SW480 (cell line): ENCODE measurements at regions not wholly inside any gene's neighbourhood (a gene's known extent, or its start where the extent isn't known, plus 50 kb on each side); places are given as distances from the start of the nearest gene placed in this dataset.
"Not testable (repeated sequence)": the region's sequence is repeated elsewhere in the genome, so short reads cannot be mapped to it uniquely, and the experiment has no call there.

Experiments used
- DNase-seq: peaks from one replicate; pipeline ENCODE4 v3.0.0-alpha.2; 2016; ENCODE audit warnings: low spot score

DNA sequence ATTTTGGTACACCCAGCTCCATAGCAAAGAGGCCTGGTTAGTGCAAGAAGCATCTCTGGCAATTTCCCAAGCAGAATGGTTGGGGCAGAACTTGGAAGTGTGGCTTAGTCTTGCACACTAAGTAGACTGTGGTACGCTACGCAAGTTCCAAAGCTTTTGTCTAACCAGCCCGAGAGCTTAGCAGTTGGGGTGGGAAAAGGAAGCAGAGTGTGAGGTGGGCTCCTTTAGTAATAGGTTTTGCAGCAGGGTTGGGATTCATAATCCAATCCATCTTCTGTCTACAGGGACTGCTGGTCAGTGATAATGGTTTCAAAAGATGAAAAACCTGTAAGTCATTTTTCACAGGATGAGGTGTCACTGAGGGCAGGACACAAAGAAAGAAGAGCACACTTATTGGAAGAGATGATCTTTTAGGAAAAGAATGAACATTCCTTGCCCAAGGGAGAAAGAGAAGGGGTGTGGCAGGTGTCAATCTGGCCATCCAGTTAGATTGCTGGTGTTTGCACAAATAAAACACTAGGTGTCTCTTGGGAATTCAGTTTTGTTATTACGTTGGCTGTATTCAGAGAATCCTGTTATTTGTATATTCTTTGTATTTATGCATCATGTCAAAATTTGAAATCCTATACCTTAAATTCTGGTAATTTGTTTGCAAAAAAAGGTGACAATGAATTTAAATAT, 244.3 kb downstream of the GPAT3 start:
- DNase-seq = no peak

DNA sequence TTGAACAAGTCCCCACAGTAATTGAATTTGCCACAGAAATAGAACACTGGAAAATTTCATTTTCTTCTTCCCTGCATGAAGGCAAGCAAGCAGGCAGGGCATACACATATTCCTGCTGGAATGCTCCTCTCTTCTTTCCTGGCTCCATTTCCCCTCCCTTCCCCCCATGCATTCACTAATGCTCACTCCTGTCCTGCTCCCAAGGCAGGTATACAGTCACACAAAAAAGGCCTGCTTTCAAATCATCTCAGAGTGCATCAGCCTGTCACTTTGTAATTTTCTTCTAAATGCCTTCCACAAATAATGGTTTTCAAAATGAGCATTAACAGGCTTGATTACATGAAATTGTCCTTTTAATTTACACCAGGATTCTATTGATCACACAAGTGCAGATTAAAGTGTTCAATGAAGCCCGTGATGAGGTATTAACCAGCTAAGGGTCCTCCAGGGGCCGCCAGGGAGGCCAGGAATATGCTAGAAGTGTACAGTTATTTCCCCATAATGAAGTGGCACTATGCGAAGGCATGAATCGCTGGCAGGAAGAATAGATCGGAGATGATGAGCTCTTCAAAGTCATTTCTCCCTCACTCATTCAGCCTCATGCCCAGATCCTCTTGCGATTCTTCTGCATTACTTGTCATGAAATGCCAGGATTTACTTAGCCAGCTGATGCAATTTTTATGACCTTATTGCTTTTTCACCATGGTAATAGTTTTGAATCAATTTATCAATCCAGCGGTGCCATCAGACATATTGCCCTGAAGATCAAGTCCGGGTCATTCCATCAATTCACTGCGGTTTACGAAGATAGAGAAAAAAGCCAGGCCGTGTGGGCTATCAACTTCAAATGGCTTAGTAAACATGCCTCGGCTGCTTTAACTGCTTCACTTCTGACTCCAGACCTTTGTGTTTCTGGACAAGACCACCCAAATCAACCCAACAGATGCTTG, 243.5 kb downstream of the GPAT3 start:
- no peak for DNase-seq

DNA sequence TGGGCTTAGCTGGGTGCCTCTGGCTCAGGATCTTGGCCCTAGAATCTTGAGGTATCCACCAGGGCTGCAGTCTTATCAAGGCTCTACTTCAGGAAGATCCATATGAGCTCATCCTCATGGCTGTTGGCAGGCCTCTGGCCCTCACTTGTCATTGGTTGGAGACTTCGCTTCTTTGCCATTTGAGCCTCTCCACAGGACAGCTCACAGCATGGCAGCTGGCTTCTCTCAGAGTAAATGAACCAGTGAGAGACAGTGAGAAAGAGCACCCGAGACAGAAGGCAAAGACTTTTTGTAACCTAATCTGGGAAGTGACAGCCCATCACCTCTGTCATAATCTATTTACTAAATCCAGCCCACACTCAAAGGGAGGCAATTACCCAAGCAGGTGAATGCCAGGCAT, 236.8 kb downstream of the GPAT3 start:
- no peak for DNase-seq

DNA sequence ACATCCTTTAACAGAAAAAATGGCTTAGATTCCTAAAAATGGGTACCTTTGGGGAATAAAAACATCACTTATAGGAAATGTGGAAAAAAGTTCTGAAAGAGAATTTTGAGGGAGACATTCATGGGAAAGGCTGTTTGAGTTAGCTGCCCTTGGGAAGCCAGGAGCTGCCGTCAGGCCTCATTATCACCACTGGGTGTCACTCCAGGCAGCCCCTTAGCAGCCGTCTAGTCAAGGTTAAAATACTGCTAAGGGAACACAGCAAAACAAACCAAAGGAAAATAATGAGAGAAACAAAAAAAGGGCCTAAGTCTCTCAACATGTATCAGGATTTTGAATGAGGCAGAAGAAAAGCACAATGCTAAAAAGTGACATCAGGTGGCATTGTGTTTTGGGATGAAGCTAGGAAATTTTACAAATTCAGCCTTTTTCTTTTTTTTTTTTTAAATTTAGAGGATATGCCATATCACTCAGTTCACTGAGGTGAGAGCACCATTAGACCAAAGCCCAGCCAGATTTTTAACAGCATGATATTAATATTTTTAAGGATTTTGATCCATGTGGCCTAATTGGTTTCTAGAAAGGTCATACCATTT, 235.3 kb downstream of the GPAT3 start:
- peak; percentile 36 for DNase-seq

DNA sequence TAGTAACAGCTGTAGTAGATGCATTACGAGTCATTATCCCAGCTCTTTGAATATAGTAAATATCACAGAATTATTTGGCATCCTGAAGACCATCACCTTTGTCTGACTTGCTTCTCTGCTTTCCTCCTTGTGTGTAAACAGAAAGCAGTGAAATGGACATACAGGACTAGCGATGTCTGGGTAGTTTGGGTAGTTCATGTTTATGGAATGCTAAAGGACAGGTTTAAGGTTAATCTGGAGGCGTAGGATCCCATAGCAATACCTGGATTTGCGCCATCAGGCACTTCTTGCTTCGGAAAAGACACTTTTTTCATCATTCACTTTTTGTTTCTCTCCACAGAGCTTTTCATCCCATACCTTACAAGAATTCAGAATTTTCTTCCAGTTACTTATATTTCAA, 232.2 kb downstream of the GPAT3 start:
- DNase-seq = no peak

DNA sequence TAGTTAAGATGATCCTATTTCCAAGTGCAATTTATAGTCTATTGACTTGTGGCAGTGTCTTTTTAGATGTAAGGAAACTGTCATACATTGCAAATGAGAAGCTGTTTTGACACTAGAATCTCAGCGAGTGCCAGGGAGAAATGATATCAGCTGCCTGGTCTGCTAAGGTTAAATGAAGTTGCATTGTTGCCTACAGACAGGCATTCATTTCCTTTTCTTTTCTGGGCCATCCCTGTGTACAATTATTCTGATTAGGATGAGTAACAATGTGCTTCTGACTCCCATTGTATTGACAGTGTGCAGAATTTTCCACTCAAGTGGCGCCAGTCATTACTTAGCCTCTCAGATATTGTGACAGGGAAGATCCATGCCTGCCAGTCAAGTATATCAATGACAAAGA, 231.2 kb downstream of the GPAT3 start:
- DNase-seq = no peak

DNA sequence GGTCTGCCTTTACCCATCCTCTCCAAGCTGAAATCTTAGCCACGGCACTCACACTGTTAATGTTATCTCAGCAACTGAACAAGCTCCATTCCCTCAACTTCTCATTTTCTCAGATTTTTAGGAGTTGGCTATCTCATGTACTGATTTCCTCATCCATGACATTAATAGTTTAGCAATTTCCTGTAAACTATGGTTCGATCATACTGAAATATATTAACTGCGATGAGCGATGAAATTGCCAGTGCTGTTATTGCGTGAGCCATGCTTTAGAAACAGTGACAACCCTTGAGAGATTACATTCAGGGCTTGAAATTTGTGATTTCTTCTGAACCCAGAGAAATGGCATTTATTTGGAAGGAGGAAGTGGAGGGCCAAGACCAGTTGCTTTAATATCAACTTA, 223.7 kb downstream of the GPAT3 start:
- DNase-seq = no peak

DNA sequence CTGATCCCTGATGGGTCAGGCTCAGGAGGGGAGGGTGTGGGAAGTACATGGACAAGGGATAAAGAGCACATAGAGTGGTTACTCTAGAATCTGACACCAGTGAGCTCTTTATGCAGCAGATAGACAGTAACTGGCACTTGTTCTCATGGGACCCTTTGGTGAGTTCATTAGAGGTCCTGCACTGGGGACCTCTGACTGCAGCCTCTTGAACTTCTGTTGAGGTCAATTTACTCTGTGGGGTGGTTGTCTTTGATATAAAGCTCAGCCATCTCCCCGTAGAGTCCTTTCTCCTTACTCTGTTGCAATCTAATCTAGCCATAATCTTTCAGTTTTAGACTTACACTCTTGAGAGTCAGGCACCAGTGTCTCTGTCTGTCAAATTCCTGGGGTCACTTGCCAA, 222.4 kb downstream of the GPAT3 start:
- no peak for DNase-seq

DNA sequence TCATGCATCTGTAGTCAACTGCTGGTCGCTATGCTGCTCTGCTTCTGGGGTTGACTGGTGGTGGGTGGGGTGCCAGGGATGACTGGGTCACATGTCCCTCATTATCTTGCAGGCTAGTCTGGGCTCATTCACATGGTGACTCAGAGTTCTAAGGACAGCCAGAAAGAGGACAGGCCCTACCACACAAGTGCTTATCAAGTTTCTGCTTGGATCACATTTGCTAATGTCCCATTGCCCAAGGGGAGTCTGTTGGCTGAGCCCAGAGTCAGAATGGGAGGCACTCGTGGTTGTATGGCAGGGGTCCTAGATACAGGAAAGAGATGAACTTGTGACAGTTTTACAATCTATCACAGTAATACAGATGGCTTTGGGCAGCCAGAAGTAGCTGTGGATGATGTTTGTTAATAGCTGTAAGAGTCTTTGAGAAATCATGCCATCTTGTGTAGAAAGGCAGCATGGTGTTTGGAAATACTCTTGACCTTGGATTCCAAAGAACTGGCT, 221.3 kb downstream of the GPAT3 start:
- DNase-seq = no peak

DNA sequence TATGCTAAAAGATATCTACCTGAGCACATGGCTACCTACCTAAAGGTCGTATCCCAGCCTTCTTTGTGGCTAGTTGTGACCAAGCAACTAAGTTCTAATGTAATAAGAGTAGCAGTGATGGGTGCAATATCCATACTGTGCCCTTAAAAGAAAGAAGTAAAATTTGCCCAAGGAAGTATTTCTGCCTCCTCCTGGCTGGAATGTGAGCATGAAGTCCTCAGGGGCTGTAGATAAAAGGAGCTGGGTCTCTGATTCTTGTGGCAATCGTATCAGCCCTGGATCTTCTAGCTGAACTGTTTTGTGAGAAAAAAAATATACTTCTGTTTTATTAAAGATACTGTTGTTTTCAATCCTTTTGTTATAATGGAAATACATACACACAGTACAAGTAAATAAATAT, 217.4 kb downstream of the GPAT3 start:
- DNase-seq = no peak

DNA sequence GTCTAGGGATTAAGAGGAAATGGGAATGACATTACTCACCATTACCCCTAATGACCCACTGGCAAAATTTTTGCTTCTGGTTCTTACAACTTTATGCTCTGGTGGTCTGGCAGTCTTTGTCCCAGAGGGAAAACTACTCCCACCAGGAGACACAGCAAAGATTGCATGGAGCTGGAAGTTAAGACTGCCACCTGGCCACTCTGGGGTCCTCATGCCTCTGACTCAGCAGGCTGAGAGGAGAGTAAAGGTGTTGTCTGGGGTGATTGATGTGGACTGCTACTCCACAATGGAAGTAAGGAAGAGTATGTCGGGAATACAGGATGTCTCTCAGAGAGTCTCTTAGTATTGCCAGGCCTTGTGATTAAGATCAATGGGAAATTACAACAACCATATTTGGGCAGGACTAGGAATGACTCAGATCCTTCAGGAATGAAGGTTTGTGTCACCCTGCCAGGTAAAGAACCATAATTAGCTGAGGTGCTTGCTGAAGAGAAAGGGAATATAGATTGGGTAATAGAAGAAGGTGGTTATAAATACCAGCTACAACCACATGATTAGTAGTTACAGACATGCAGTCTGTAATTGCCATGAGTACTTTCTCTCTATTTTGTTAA, 215.5 kb downstream of the GPAT3 start:
- peak; percentile 6 for DNase-seq

DNA sequence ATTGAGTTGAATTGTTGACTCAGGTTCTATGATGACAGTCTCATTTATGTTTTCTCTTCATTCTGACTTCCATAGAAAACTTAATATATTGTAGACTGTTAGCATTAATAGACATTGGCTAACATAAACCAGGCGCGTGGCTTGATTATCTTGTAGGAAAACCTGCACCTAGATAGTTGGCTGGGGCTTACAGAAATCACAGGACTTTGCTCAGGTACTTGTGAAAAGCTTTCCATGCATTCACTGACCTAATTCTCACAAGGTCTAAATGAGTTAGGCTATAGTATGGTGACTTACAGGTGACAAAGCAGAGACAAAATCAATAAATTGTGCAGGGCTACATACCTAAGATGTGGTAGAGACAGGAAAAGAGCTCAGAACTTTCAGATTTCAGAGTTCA, 212.8 kb downstream of the GPAT3 start:
- DNase-seq = no peak

DNA sequence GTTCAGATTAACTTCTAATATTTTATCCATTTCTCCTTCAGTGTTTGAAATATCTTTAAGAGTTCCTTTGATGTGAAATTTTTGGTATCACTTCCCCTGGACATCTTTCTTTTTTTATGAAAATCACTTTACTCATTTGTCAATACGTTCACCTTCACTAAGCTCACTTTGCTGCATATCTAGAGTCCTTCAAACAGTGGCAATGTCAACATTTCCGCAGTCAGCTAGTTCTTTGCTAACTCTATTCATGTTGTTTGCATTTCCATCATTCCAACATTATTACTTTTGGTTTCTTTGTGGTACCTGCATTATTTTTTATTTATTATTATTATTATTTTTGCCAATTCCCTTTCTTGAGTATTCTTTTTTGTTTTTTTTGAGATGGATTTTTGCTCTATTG, 203.0 kb downstream of the GPAT3 start:
- no peak for DNase-seq

DNA sequence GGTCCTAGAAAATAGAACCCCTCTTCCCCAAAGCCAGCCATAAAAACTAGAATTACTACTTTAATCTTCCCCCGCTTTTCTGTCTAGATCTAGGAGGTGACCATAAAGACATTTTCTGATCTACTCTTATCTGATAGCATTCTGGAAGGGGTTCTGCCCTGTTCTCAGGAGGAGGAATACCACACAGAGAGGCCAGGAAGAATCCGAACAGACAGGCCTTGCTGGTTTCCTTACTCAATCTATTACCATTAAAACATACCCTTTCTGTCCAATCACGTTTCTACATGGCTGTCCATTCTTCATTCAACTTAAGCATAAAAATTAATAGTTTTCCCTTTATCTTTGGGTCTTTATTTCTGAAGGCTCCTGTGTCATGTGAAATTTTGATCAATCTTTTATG, 198.7 kb downstream of the GPAT3 start:
- no peak for DNase-seq

DNA sequence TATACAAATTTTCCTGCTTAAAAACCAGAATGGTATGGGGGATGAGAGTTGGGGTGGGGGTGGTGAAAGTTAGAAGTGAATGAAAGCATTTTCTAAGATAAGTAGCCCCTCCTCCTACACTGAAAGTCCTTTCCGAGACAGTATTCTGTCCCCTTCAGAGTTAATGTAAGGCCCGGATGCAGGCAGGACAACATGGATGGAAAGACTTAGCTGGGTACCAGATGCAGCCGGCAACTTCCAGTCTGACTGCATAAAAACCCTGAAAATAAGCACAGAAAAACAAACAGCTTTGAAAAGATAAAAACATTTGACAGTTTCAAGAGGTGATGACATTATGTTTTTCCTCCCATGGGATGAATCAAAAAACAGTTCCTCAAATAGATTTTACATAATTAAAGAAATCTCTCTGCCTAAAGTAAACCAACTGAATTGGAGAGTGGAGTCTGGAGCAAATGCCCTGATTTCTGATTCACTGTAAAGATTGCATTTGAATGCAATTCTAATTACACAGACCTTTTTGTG, 196.3 kb downstream of the GPAT3 start:
- no peak for DNase-seq

DNA sequence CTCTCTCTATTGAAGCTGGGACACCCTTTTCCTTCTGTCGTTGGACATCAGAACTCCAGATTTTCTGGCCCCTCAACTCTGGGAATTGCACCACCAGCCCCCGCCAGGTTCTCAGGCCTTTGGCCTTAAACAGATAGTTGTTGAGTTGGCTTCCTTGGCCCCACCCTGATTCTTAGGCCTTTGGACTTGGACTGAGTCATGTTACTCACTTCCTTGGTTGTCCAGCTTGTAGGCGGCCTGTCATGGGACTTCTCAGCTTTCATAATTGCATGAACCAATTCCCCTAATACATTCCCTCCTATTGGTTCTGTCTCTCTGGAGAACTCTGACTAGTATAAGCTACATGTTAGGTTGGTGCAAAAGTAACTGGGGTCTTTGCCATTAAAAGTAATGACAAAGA, 195.7 kb downstream of the GPAT3 start:
- no peak for DNase-seq

DNA sequence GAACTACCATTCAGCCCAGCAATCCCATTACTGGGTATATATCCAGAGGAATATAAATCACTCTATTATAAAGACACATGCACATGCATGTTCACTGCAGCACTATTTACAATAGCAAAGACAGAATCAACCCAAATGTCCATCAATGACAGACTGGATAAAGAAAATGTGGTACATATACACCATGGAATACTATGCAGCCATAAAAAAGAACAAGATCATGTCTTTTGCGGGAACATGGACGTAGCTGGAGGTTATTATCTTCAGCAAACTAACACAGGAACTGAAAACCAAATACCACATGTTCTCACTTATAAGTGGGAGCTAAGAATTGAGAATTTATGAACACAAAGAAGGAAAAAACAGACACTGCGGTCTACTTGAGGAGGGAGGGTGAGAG, 195.1 kb downstream of the GPAT3 start:
- DNase-seq = not testable (repeated sequence)

DNA sequence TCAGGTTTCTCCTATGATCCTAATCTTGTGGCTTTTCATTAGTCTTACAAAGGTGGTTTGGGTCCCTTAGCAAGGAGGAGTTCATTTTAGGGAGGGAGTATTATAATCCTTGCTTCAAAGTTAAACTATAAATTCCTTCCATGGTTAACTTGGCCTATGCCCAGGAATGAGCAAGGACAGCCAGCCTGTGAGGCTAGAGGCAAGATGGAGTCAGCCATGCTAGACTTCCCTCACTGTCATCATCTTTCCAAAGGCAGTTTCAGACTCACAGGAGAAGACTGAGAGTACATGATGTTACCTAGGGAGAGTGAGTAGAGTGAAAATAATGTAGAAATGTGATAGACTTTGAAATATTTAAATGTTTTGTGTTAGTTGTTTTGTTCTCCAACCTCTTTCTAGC, 192.3 kb downstream of the GPAT3 start:
- no peak for DNase-seq

DNA sequence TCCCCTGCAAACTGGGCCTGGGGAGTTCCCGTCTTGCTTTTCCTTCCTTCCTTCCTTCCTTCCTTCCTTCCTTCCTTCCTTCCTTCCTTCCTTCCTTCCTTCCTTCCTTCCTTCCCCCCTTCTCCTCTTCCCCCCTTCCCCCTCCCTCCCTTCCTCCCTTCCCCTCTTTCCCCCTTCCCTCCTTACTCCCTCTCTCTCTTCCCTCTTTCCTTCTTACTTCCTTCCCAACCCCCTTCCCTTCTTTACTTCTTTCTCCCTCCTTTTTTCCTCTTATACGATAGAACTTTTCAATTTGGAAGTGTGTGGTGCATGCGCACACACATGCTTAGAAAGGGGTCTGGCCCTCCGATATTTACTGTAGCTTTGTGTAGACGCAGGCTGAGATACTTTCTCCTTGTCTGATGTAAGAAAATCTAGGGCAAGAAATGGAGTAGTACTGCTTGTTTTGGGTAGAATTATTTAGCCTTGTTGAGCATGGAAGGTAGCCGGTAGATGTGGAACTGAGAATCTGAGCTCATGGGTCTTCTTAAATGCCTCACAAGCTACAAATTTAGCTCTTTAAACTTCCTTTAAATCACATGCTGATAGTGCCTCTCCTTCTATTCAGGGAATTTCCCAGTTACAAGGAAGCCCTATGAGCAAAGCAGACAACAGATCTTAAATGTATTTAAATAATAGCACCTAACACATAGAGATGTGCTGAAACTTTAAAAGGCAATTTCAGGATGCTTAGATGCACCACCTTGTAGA, 189.6 kb downstream of the GPAT3 start:
- DNase-seq = no peak

DNA sequence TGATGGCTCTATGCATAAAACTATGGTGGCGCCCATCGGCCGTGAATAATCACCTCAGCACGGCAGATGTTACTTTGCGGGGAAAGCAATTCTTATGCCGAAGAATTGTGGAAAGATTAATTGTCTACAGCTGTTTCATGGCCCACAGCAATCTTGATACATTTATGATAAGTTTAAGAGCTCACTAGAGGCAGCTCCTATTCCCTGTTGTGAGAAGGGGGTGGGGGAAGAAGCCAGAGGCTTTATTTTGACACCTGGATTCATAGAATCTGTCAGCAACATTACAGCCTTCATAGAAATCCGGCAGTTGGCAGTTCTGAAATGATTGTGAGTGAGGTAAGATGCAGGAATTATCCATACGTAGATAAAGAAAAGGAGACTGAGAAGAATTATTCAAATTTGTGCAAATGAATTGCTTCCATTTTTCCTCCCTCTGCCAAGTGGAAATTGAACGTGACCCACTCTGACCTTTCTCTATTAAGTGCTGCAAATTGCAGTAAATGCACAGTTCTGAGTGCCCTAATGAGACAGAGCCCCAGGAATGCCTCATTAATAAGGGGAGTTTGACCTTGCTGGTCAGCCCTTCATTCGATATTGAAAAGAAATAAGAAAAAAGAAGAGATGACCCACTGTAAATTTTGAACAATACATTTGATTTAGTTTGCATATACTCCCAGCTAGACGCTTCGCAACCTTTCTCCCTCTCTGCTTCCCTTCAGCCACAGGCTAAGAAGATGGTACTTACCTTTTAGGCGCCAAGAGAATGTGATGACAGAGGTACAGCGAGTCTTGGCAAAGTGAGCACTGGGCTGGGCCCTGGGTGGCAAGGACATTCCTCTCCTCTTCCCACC, 188.8 kb downstream of the GPAT3 start:
- no peak for DNase-seq

DNA sequence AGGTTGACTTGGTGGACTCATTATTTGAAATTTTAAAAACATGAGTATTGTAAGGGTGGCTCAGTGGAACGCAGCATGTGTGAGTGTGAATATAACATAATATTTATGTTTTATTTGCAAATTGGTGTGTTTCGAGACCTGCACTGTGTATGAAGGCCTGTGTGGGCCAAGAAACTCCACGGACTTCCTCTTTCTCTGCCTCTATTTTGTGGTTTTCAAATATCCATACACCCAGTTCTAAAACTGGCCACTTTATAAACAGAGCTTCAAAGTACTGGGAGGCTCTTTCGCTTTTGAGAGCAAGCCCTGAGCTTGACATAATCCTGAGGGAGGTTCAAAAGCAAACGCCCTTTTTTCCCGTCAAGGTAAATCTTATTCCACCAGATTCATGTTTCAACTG, 187.7 kb downstream of the GPAT3 start:
- DNase-seq = no peak
